IMR-90 (cell line): ENCODE measurements at regions not wholly inside any gene's neighbourhood (a gene's known extent, or its start where the extent isn't known, plus 50 kb on each side); places are given as distances from the start of the nearest gene placed in this dataset.

Experiments
- ATAC-seq: fragments of 200-7000 bp; cut with Tn5 transposase; 2 replicates; pipeline ENCODE4 v1.9.1; 2020; ENCODE audit warnings: low read depth, mild to moderate bottlenecking, moderate library complexity
- BruUV-seq: library from RNA; stranded (reverse); fragments of 400-500 nt; replicated peaks from 2 replicates; lab custom pipeline; 2021; lab: Mats Ljungman, UMichigan
- CTCF ChIA-PET: fragments of 300-600 bp; formaldehyde crosslinking; extraction: SDS; loops from one replicate; lab custom pipeline; 2021; ENCODE audit warnings: antibody characterized with exemption; lab: Yijun Ruan, JAX
- POLR2A ChIA-PET: fragments of 300-600 bp; sonication (Branson Sonifier 250); formaldehyde crosslinking; loops from one replicate; lab custom pipeline; 2022; ENCODE audit warnings: antibody characterized with exemption; ENCODE audit not compliant: unreplicated experiment; lab: Charles Lee
- DNase-seq: peaks from one replicate; pipeline ENCODE4 v3.0.0; 2013
- H2AFZ ChIP-seq: replicated peaks from 2 replicates; pipeline ENCODE3; 2013; ENCODE audit warnings: low read length, mild to moderate bottlenecking; ENCODE audit not compliant: poor library complexity
- H2AK5ac ChIP-seq: 2 replicates; pipeline ENCODE4 v1.6.1; 2013; ENCODE audit warnings: low read depth, low read length, inconsistent platforms
- H2AK9ac ChIP-seq: replicated peaks from 2 replicates; pipeline ENCODE3; 2013; ENCODE audit warnings: mild to moderate bottlenecking, low read depth, low read length, moderate library complexity; ENCODE audit not compliant: poor library complexity
- H2BK120ac ChIP-seq: 2 replicates; pipeline ENCODE4 v1.6.1; 2013; ENCODE audit warnings: low read depth, low read length, inconsistent platforms
- H2BK15ac ChIP-seq: 3 replicates; pipeline ENCODE4 v1.6.1; 2013; ENCODE audit warnings: low read depth, low read length, inconsistent platforms
- H2BK20ac ChIP-seq: 2 replicates; pipeline ENCODE4 v1.6.1; 2013; ENCODE audit warnings: low read depth, mild to moderate bottlenecking, inconsistent platforms, low read length, moderate library complexity
- H2BK5ac ChIP-seq: 2 replicates; pipeline ENCODE4 v1.6.1; 2013; ENCODE audit warnings: mild to moderate bottlenecking, low read depth, low read length, inconsistent platforms; ENCODE audit not compliant: poor library complexity, severe bottlenecking
- H3K14ac ChIP-seq: replicated peaks from 2 replicates; pipeline ENCODE4 v1.6.1; 2013; ENCODE audit warnings: low read depth, low read length, inconsistent platforms
- H3K18ac ChIP-seq: 2 replicates; pipeline ENCODE4 v1.6.1; 2013; ENCODE audit warnings: low read depth, low read length, control low read depth
- H3K23ac ChIP-seq: 2 replicates; pipeline ENCODE4 v1.6.1; 2013; ENCODE audit warnings: low read depth, low read length, inconsistent platforms
- H3K27ac ChIP-seq: 2 replicates; pipeline ENCODE4 v1.5.1; 2013; ENCODE audit warnings: mild to moderate bottlenecking, control low read depth, low read length; ENCODE audit not compliant: insufficient read depth
- H3K27me3 ChIP-seq: 2 replicates; pipeline ENCODE4 v1.6.1; 2013; ENCODE audit warnings: low read length; ENCODE audit not compliant: control insufficient read depth, insufficient read depth
- H3K36me3 ChIP-seq: 2 replicates; pipeline ENCODE4 v1.6.1; 2013; ENCODE audit warnings: low read length, mixed read lengths; ENCODE audit not compliant: control insufficient read depth, insufficient read depth
- H3K4ac ChIP-seq: 2 replicates; pipeline ENCODE4 v1.6.1; 2013; ENCODE audit warnings: low read depth, low read length, inconsistent platforms
- H3K4me1 ChIP-seq: 2 replicates; pipeline ENCODE4 v1.6.1; 2013; ENCODE audit warnings: low read length, mixed read lengths; ENCODE audit not compliant: control insufficient read depth, insufficient read depth
- H3K4me2 ChIP-seq: 2 replicates; pipeline ENCODE4 v1.6.1; 2013; ENCODE audit warnings: low read depth, mild to moderate bottlenecking, control low read depth, low read length, moderate library complexity
- H3K4me3 ChIP-seq: 2 replicates; pipeline ENCODE4 v1.5.1; 2013; ENCODE audit warnings: low read depth, mild to moderate bottlenecking, control low read depth, low read length, moderate library complexity; ENCODE audit not compliant: insufficient read depth
- H3K56ac ChIP-seq: 2 replicates; pipeline ENCODE4 v1.6.1; 2013; ENCODE audit warnings: low read length, inconsistent platforms; ENCODE audit not compliant: insufficient read depth; ENCODE audit errors: extremely low read depth
- H3K79me1 ChIP-seq, 2 experiments: 2 replicates each; pipeline ENCODE4 v1.6.1; 2013; ENCODE audit warnings: low read length in 2 of 2, inconsistent platforms in 1 of 2, low read depth in 1 of 2
- H3K9ac ChIP-seq: 2 replicates; pipeline ENCODE4 v1.6.1; 2013; ENCODE audit warnings: low read depth, low read length, control low read depth
- H3K9me1 ChIP-seq: 2 replicates; pipeline ENCODE4 v1.6.1; 2013; ENCODE audit warnings: low read length, inconsistent platforms; ENCODE audit not compliant: insufficient read depth
- H3K9me3 ChIP-seq: 2 replicates; pipeline ENCODE4 v1.6.1; 2013; ENCODE audit warnings: low read length; ENCODE audit not compliant: control insufficient read depth, insufficient read depth
- H4K20me1 ChIP-seq: 2 replicates; pipeline ENCODE4 v1.6.1; 2013; ENCODE audit warnings: low read length, inconsistent platforms; ENCODE audit not compliant: insufficient read depth
- H4K5ac ChIP-seq: 2 replicates; pipeline ENCODE4 v1.6.1; 2013; ENCODE audit warnings: mild to moderate bottlenecking, low read depth, low read length, control low read depth
- H4K8ac ChIP-seq, 2 experiments: 2 replicates each; pipeline ENCODE4 v1.6.1; 2013; ENCODE audit warnings: low read depth in 2 of 2, low read length in 2 of 2, control low read depth in 1 of 2, inconsistent platforms in 1 of 2
- H4K91ac ChIP-seq: 2 replicates; pipeline ENCODE4 v1.6.1; 2013; ENCODE audit warnings: low read depth, low read length, inconsistent platforms; ENCODE audit not compliant: insufficient read depth
- BHLHE40 ChIP-seq: fragments of 150-350 bp; IDR thresholded peaks from 2 replicates; pipeline ENCODE4 v1.6.1; 2016; ENCODE audit warnings: mild to moderate bottlenecking, low read depth, low read length
- CEBPB ChIP-seq: IDR thresholded peaks from 2 replicates; pipeline ENCODE4 v1.6.1; 2012; ENCODE audit warnings: low read depth, low read length, improper control_type of control experiment
- CHD1 ChIP-seq: IDR thresholded peaks from 2 replicates; pipeline ENCODE4 v1.6.1; 2012; ENCODE audit warnings: low read depth, low read length, improper control_type of control experiment
- ELK1 ChIP-seq: fragments of 150-350 bp; IDR thresholded peaks from 2 replicates; pipeline ENCODE4 v1.6.1; 2016; ENCODE audit warnings: low read depth, mild to moderate bottlenecking, low read length, moderate library complexity, borderline replicate concordance
- FOS ChIP-seq: fragments of 150-350 bp; IDR thresholded peaks from 2 replicates; pipeline ENCODE4 v1.6.1; 2016; ENCODE audit warnings: low read depth, low read length
- MAFK ChIP-seq: IDR thresholded peaks from 2 replicates; pipeline ENCODE4 v1.6.1; 2012; ENCODE audit warnings: low read depth, low read length, improper control_type of control experiment
- MAZ ChIP-seq: IDR thresholded peaks from 2 replicates; pipeline ENCODE4 v1.6.1; 2012; ENCODE audit warnings: low read depth, mild to moderate bottlenecking, low read length, improper control_type of control experiment, moderate library complexity, borderline replicate concordance
- MXI1 ChIP-seq: IDR thresholded peaks from 2 replicates; pipeline ENCODE4 v1.6.1; 2012; ENCODE audit warnings: low read depth, mild to moderate bottlenecking, low read length, moderate library complexity, borderline replicate concordance
- NFE2L2 ChIP-seq: fragments of 150-350 bp; IDR thresholded peaks from 2 replicates; pipeline ENCODE4 v1.6.1; 2016; ENCODE audit warnings: low read depth, mild to moderate bottlenecking, low read length
- POLR2A ChIP-seq: IDR thresholded peaks from 2 replicates; pipeline ENCODE4 v1.6.1; 2012; ENCODE audit warnings: mild to moderate bottlenecking, low read depth, low read length
- RAD21 ChIP-seq: IDR thresholded peaks from 2 replicates; pipeline ENCODE4 v1.6.1; 2012; ENCODE audit warnings: low read length, improper control_type of control experiment
- RCOR1 ChIP-seq: IDR thresholded peaks from 2 replicates; pipeline ENCODE4 v1.6.1; 2012; ENCODE audit warnings: mild to moderate bottlenecking, low read length, improper control_type of control experiment; ENCODE audit not compliant: insufficient replicate concordance
- RFX5 ChIP-seq: IDR thresholded peaks from 2 replicates; pipeline ENCODE4 v1.8.0; 2012; ENCODE audit warnings: low read depth, mild to moderate bottlenecking, low read length, moderate library complexity
- SMC3 ChIP-seq: fragments of 150-350 bp; IDR thresholded peaks from 2 replicates; pipeline ENCODE4 v1.6.1; 2016; ENCODE audit warnings: low read depth, mild to moderate bottlenecking, antibody characterized with exemption, low read length, moderate library complexity
- USF2 ChIP-seq: fragments of 150-350 bp; IDR thresholded peaks from 2 replicates; pipeline ENCODE4 v1.6.1; 2017; ENCODE audit warnings: mild to moderate bottlenecking, antibody characterized with exemption, low read length, low read depth
- WGBS, 2 experiments: methylation state at CpG; one replicate each; pipeline versions ENCODE4 v1.1.5 to v1.1.7; 2013; ENCODE audit warnings: missing lambda C conversion rate in 2 of 2; ENCODE audit not compliant: insufficient read length in 1 of 2; ENCODE audit errors: extremely low coverage in 2 of 2; 5-methylcytosine and 5-hydroxymethylcytosine counted together
- dilution Hi-C: fragments of 300-500 bp; cut with HindIII; formaldehyde crosslinking; loops from one replicate; pipeline ENCODE4 v1.14.3; 2018; ENCODE audit warnings: low sequenced_read_pairs; ENCODE audit not compliant: unreplicated experiment
- in situ Hi-C: fragments of 300-500 bp; cut with MboI; formaldehyde crosslinking; loops from 3 replicates; pipeline ENCODE4 v1.14.3; 2019; ENCODE audit warnings: low sequenced_read_pairs, inconsistent platforms, mixed read lengths
- intact Hi-C: fragments of 100-400 bp; cut with micrococcal nuclease; formaldehyde crosslinking; loops from 2 replicates; pipeline ENCODE4 v1.10.0; 2022
- TF ChIP-seq, protein P1 (sequence below): conservative IDR thresholded peaks from 2 replicates; pipeline ENCODE4 v1.5.1; 2012; ENCODE audit warnings: mild to moderate bottlenecking, low read depth, low read length, improper control_type of control experiment

DNA sequence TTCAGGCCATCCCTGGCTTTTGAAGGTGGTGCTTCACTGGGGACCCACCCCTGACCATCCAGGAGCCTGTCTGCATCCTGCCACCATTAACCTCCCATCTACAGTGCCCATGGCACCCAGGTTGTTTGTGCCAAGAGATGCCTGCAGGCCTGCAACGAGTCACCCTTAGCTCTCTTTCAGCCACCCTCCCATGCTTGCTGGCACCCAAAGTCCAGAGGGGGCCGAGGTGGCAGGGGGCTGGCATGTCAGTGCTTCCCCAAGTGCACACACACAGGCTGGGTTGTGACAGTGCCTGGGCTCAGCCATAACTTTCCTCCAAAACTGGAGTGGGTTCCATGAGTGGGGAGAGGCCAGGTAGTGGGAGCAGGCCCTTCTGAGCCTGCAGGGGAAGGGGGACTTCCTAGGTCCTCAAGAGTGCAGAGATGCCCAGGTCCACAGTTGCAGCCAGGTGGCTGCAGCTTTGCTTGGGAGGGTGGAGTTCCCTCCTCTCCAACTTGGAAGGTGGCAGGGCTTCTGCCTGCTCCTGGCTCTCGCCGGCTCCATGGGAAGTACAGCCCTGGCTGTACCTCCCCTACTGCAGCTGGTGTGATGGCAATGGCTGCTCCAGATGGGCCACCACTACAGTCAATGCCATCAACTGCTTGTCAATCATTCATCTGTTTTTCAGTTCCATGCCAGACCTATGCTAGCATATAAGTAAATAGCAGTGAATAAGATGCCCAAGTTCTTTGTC is 235.9 kb upstream of the GIMD1 start:
- Histone ChIP-seq H3K18ac (no peak overlapping the region), H2AK9ac (no peak overlapping the region), H2BK15ac (no peak overlapping the region), H4K8ac (no peak overlapping the region), H4K5ac (no peak overlapping the region), H2AFZ (no peak overlapping the region), H3K27me3 (no peaks in the 10 kb centered on the region), H3K9ac (no peak overlapping the region), H4K91ac (no peak overlapping the region), H3K27ac (no peak overlapping the region), H3K4me2 (no peak overlapping the region), H3K36me3 (no peaks in the 10 kb centered on the region), H3K23ac (no peak overlapping the region), H3K79me1 (no peaks in the 10 kb centered on the region), H2BK20ac (no peak overlapping the region), H2AK5ac (no peak overlapping the region), H2BK120ac (no peak overlapping the region), H3K4me3 (no peak overlapping the region), H3K14ac (no peak overlapping the region), H2BK5ac (no peak overlapping the region), H3K4me1 (no peaks in the 10 kb centered on the region), H3K56ac (no peak overlapping the region), H3K4ac (no peak overlapping the region), H3K9me1 (no peaks in the 10 kb centered on the region), H4K20me1 (no peaks in the 10 kb centered on the region), H3K9me3 (no peaks in the 10 kb centered on the region)
- intact Hi-C loops, result loop anchor here (5.0 kb wide), 1 partner anchor 57 kb away; no protein-coding TSS in a partner anchor
- no peak for ATAC-seq
- no peak for TF ChIP-seq POLR2A
- TF ChIP-seq, protein P1, sequence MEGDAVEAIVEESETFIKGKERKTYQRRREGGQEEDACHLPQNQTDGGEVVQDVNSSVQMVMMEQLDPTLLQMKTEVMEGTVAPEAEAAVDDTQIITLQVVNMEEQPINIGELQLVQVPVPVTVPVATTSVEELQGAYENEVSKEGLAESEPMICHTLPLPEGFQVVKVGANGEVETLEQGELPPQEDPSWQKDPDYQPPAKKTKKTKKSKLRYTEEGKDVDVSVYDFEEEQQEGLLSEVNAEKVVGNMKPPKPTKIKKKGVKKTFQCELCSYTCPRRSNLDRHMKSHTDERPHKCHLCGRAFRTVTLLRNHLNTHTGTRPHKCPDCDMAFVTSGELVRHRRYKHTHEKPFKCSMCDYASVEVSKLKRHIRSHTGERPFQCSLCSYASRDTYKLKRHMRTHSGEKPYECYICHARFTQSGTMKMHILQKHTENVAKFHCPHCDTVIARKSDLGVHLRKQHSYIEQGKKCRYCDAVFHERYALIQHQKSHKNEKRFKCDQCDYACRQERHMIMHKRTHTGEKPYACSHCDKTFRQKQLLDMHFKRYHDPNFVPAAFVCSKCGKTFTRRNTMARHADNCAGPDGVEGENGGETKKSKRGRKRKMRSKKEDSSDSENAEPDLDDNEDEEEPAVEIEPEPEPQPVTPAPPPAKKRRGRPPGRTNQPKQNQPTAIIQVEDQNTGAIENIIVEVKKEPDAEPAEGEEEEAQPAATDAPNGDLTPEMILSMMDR, result no peak
- no peak for TF ChIP-seq BHLHE40
- TF ChIP-seq MAFK, result no peak
- TF ChIP-seq ELK1, result no peak
- no peak for TF ChIP-seq NFE2L2
- no peak for TF ChIP-seq CHD1
- TF ChIP-seq RFX5, result no peak
- no peak for TF ChIP-seq CEBPB
- no peak for TF ChIP-seq USF2
- no peak for TF ChIP-seq FOS
- no peak for TF ChIP-seq MAZ
- no peak for TF ChIP-seq RAD21
- no peak for TF ChIP-seq RCOR1
- TF ChIP-seq MXI1, result no peak
- no peak for TF ChIP-seq SMC3
- no peak for DNase-seq
- dilution Hi-C loops, result no loop called here
- WGBS, 2 experiments, result no CpG with 5 or more reads among the region's 4 CpGs
- CTCF ChIA-PET, result no interaction called here
- no TSS peak for BruUV-seq
- in situ Hi-C loops, result no loop called here
- POLR2A ChIA-PET, result interaction anchor here (0.6 kb wide), 1 partner anchor 21 kb away, joined by 3 read pairs; no protein-coding TSS in a partner anchor
